Gastrocnemius medialis (tissue), 4 donors: ENCODE measurements at regions not wholly inside any gene's neighbourhood (a gene's known extent, or its start where the extent isn't known, plus 50 kb on each side); places are given as distances from the start of the nearest gene placed in this dataset.

Experiments
- POLR2A ChIP-seq, 2 donors: fragments of 450-650 bp; IDR thresholded peaks; one replicate each; pipeline ENCODE4 v1.6.1; 2017; ENCODE audit warnings: antibody characterized with exemption in 2 of 2, mild to moderate bottlenecking in 2 of 2, moderate library complexity in 2 of 2
- TF ChIP-seq, protein P1 (sequence below), 5 experiments: fragments of 450-650 bp in 3 of 5; fragments of 200-600 bp in 2 of 5; sonication (generic) in 2 of 5; IDR thresholded peaks in 4 of 5; conservative IDR thresholded peaks in 1 of 5; 1 replicate in 4 of 5; 2 replicates in 1 of 5; pipeline ENCODE4 v1.5.1; 2016 to 2019; ENCODE audit warnings: antibody characterized with exemption in 5 of 5, mild to moderate bottlenecking in 3 of 5, moderate library complexity in 3 of 5

DNA sequence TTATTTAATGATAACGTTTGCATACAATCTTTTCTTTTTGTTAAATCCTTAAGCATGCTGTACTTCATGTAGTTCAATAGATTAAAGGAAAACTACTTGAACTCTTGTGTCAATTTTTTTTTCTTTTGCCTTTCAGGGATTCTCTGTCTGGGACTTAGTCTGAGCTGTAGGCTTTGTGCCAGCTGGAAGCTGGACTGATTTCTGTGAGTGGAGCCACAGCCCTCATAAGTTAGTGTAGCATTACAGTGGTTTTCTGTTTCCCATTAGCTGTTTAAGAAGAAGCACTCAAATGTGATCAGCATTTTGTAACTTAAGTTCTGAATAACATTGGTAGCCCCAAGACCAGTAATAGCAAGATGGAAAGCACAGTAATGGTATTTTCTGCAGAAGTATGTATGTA lies 330.6 kb upstream of the MEF2C start:
- TF ChIP-seq, protein P1, sequence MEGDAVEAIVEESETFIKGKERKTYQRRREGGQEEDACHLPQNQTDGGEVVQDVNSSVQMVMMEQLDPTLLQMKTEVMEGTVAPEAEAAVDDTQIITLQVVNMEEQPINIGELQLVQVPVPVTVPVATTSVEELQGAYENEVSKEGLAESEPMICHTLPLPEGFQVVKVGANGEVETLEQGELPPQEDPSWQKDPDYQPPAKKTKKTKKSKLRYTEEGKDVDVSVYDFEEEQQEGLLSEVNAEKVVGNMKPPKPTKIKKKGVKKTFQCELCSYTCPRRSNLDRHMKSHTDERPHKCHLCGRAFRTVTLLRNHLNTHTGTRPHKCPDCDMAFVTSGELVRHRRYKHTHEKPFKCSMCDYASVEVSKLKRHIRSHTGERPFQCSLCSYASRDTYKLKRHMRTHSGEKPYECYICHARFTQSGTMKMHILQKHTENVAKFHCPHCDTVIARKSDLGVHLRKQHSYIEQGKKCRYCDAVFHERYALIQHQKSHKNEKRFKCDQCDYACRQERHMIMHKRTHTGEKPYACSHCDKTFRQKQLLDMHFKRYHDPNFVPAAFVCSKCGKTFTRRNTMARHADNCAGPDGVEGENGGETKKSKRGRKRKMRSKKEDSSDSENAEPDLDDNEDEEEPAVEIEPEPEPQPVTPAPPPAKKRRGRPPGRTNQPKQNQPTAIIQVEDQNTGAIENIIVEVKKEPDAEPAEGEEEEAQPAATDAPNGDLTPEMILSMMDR (IDR thresholded peaks at IDR 0.05 in 4 of 5, conservative IDR thresholded peaks at IDR 0.05 in 1 of 5), result no peak
- no peak for TF ChIP-seq POLR2A (IDR thresholded peaks at IDR 0.05)
